ENCODE measurements at regions not wholly inside any gene's neighbourhood (a gene's known extent, or its start where the extent isn't known, plus 50 kb on each side); places are given as distances from the start of the nearest gene placed in this dataset.

GRCh38 chr7:85776691-85777345 is 590.0 kb upstream of the SEMA3D start:
- H4K5ac ChIP-seq (ENCODE audit: insufficient read length, low read depth, low read length), result no peak overlapping the region
- DNase-seq (ENCODE audit: low read depth in 1 of 2, low spot score in 2 of 2) (no peak), FAIRE-seq (no peak)
- no peak overlapping the region for H2AFZ ChIP-seq (ENCODE audit: low read length)
- H3K9ac ChIP-seq (replicated peaks in 1 of 4; ENCODE audit: extremely low read depth in 1 of 4, low read depth in 3 of 4, low read length in 3 of 4), result no peak overlapping the region
- H3K27ac ChIP-seq (ENCODE audit: low read depth, low read length), result no peak overlapping the region
- no peaks in the 10 kb centered on the region for H3K79me2 ChIP-seq (ENCODE audit: control insufficient read depth in 1 of 2, insufficient read depth in 2 of 2, low read length in 2 of 2)
- H2BK120ac ChIP-seq (replicated peaks; ENCODE audit: low read depth, low read length), result no peak overlapping the region
- no peak overlapping the region for H4K91ac ChIP-seq (replicated peaks; ENCODE audit: insufficient read length, low read length)
- H2BK20ac ChIP-seq (ENCODE audit: low read length), result no peak overlapping the region
- H2BK15ac ChIP-seq (ENCODE audit: low read length), result no peak overlapping the region
- no peaks in the 10 kb centered on the region for H3K9me3 ChIP-seq (ENCODE audit: insufficient read depth in 2 of 2, low read depth in 1 of 2, low read length in 1 of 2)
- H3K4me3 ChIP-seq (ENCODE audit: extremely low read depth in 1 of 4, insufficient read depth in 2 of 4, low read depth in 3 of 4, low read length in 4 of 4), result no peak overlapping the region
- no peaks in the 10 kb centered on the region for H3K27me3 ChIP-seq (replicated peaks in 1 of 4; ENCODE audit: control insufficient read depth in 3 of 4, extremely low read depth in 1 of 4, insufficient read depth in 3 of 4, low read length in 3 of 4)
- no peak overlapping the region for H3K23ac ChIP-seq (ENCODE audit: insufficient read length)
- no peak overlapping the region for H3K4me2 ChIP-seq (ENCODE audit: insufficient read depth in 1 of 2, low read depth in 2 of 2, low read length in 2 of 2)
- H3K36me3 ChIP-seq (ENCODE audit: control insufficient read depth in 2 of 4, insufficient read depth in 4 of 4, low read length in 3 of 4), result no peaks in the 10 kb centered on the region
- no peak overlapping the region for H3K18ac ChIP-seq (ENCODE audit: extremely low read depth, low read length)
- no peak overlapping the region for H3K4ac ChIP-seq (replicated peaks; ENCODE audit: insufficient read length, low read depth, low read length)
- H2AK5ac ChIP-seq (ENCODE audit: low read depth, low read length), result no peak overlapping the region
- CTCF ChIA-PET (ENCODE audit: partially characterized antibody), result no interaction called here
- H3K14ac ChIP-seq (ENCODE audit: insufficient read length), result no peak overlapping the region
- H4K8ac ChIP-seq (ENCODE audit: extremely low read depth, insufficient read depth, low read length), result no peak overlapping the region
- WGBS, 2 experiments (ENCODE audit: extremely low coverage in 1 of 2, insufficient coverage in 1 of 2, insufficient read length in 1 of 2, insufficient replicate concordance in 2 of 2, low coverage in 1 of 2, low lambda C conversion rate in 2 of 2, missing lambda C conversion rate in 1 of 2), result 84% methylated on average over 1 of the region's 1 CpG; no CpG with 5 or more reads in 1 of the 2 experiments
- H2BK5ac ChIP-seq (ENCODE audit: low read depth, low read length), result no peak overlapping the region
- H3K4me1 ChIP-seq (replicated peaks in 1 of 4; ENCODE audit: control insufficient read depth in 3 of 4, insufficient read depth in 4 of 4, low read length in 3 of 4), result no peaks in the 10 kb centered on the region
- POLR2A ChIA-PET (ENCODE audit: partially characterized antibody), result no interaction called here
- no peak overlapping the region for H3K56ac ChIP-seq (replicated peaks; ENCODE audit: insufficient read length, low read depth, low read length)
- no peaks in the 10 kb centered on the region for H3K23me2 ChIP-seq (ENCODE audit: low read depth, low read length)
- H2BK12ac ChIP-seq (ENCODE audit: low read depth, low read length), result no peak overlapping the region
- H3K79me1 ChIP-seq (ENCODE audit: low read depth, low read length), result no peaks in the 10 kb centered on the region
- no peaks in the 10 kb centered on the region for H4K20me1 ChIP-seq (replicated peaks in 1 of 2; ENCODE audit: control insufficient read depth in 1 of 2, insufficient read depth in 2 of 2, low read length in 2 of 2)
- TF ChIP-seq KDM5A (IDR thresholded peaks at IDR 0.05; ENCODE audit: low read length) (no peak), TAF1 (IDR thresholded peaks at IDR 0.05; ENCODE audit: low read depth, low read length) (no peak), ZNF274 (IDR thresholded peaks at IDR 0.05; ENCODE audit: borderline replicate concordance, extremely low read depth, low read length) (no peak), EZH2 (IDR thresholded peaks at IDR 0.05; ENCODE audit: low read depth, low read length, severe bottlenecking) (no peak), SAP30 (IDR thresholded peaks at IDR 0.05; ENCODE audit: insufficient read depth, insufficient replicate concordance, low read length) (no peak), GABPA (IDR thresholded peaks at IDR 0.05; ENCODE audit: borderline replicate concordance, insufficient read depth, low read length) (no peak), ATF2 (IDR thresholded peaks at IDR 0.05; ENCODE audit: low read length) (no peak), ASH2L (IDR thresholded peaks at IDR 0.05; ENCODE audit: low read length) (no peak), CTBP2 (IDR thresholded peaks at IDR 0.05; ENCODE audit: borderline replicate concordance, insufficient read depth, insufficient read length, low read length) (no peak), RBBP5 (IDR thresholded peaks at IDR 0.05; ENCODE audit: borderline replicate concordance, low read depth, low read length) (no peak), CHD1 (IDR thresholded peaks at IDR 0.05; ENCODE audit: low read depth, low read length) (no peak), MAX (IDR thresholded peaks at IDR 0.05) (no peak)

All from H1 (cell line).